ENCODE measurements at regions not wholly inside any gene's neighbourhood (a gene's known extent, or its start where the extent isn't known, plus 50 kb on each side); places are given as distances from the start of the nearest gene placed in this dataset.

GRCh38 chr9:96079779-96080178 lies 204.3 kb downstream of the ERCC6L2 start:
- Histone ChIP-seq H3K9me3 (no peaks in the 10 kb centered on the region), H3K27me3 (peaks cover 0 to 7% (median 0%) of the 10 kb centered on the region in 7 donors), H3K4me3 (no peak overlapping the region), H3K4me1 (no peaks in the 10 kb centered on the region), H3K27ac (no peak overlapping the region), H3K36me3 (no peaks in the 10 kb centered on the region)
- ATAC-seq, result no peak
- no peak for TF ChIP-seq CTCF (IDR thresholded peaks at IDR 0.05)
- no peak for DNase-seq
- WGBS, 2 donors, result 69% methylated on average over 6 of the region's 6 CpGs
- intact Hi-C loops (cut with DNase I), result no loop called here

GRCh38 chr9:96078897-96079490 lies 203.5 kb downstream of the ERCC6L2 start:
- Histone ChIP-seq H3K4me1 (peaks cover 0 to under 1% (median 0%) of the 10 kb centered on the region in 9 donors), H3K27ac (no peak overlapping the region), H3K36me3 (no peaks in the 10 kb centered on the region), H3K9me3 (no peaks in the 10 kb centered on the region), H3K27me3 (peaks cover 0 to 7% (median 0%) of the 10 kb centered on the region in 7 donors), H3K4me3 (no peak overlapping the region)
- 47 to 60% methylated on average over 4 of the region's 4 CpGs for WGBS, 2 donors
- no peak for ATAC-seq
- TF ChIP-seq CTCF (IDR thresholded peaks at IDR 0.05), result no peak
- intact Hi-C loops (cut with DNase I), result no loop called here
- no peak for DNase-seq

- Histone ChIP-seq H3K4me1 (peaks cover 0 to 12% (median 0%) of the 10 kb centered on the region in 9 donors), H3K9me3 (no peaks in the 10 kb centered on the region), H3K27me3 (peaks cover 0 to 4% (median 0%) of the 10 kb centered on the region in 7 donors), H3K36me3 (no peaks in the 10 kb centered on the region), H3K27ac (no peak overlapping the region), H3K4me3 (no peak overlapping the region)
- no peak for TF ChIP-seq CTCF (IDR thresholded peaks at IDR 0.05)
- intact Hi-C loops (cut with DNase I), result no loop called here
- DNase-seq (no peak), ATAC-seq (no peak)
- 93% methylated on average over 5 of the region's 5 CpGs for WGBS, 2 donors
Observed at GRCh38 chr9:96075757-96076156, 200.3 kb downstream of the ERCC6L2 start.

- H3K36me3 ChIP-seq, result no peaks in the 10 kb centered on the region
- no peak for DNase-seq
- H3K4me3 ChIP-seq, result no peak overlapping the region
- no peak for ATAC-seq
- WGBS, 2 donors, result 87 to 90% methylated on average over 6 of the region's 6 CpGs
- TF ChIP-seq CTCF (IDR thresholded peaks at IDR 0.05), result no peak
- intact Hi-C loops (cut with DNase I), result no loop called here
- H3K4me1 ChIP-seq, result peaks cover 0 to 12% (median 0%) of the 10 kb centered on the region in 9 donors
- H3K9me3 ChIP-seq, result no peaks in the 10 kb centered on the region
- H3K27ac ChIP-seq, result no peak overlapping the region
- H3K27me3 ChIP-seq, result peaks cover 0 to 4% (median 0%) of the 10 kb centered on the region in 7 donors
Observed at GRCh38 chr9:96075111-96075510, 199.6 kb downstream of the ERCC6L2 start.

All from heart right ventricle (tissue), 16 donors.